NCI-H446 treated with DMSO at 0.1 percent for 48 hours (cell line): ENCODE measurements at regions not wholly inside any gene's neighbourhood (a gene's known extent, or its start where the extent isn't known, plus 50 kb on each side); places are given as distances from the start of the nearest gene placed in this dataset.
"Not testable (repeated sequence)": the region's sequence is repeated elsewhere in the genome, so short reads cannot be mapped to it uniquely, and the experiment has no call there.

Experiments used
- DNase-seq: peaks from one replicate; lab custom pipeline; 2025; lab: John Stamatoyannopoulos, UW

DNA sequence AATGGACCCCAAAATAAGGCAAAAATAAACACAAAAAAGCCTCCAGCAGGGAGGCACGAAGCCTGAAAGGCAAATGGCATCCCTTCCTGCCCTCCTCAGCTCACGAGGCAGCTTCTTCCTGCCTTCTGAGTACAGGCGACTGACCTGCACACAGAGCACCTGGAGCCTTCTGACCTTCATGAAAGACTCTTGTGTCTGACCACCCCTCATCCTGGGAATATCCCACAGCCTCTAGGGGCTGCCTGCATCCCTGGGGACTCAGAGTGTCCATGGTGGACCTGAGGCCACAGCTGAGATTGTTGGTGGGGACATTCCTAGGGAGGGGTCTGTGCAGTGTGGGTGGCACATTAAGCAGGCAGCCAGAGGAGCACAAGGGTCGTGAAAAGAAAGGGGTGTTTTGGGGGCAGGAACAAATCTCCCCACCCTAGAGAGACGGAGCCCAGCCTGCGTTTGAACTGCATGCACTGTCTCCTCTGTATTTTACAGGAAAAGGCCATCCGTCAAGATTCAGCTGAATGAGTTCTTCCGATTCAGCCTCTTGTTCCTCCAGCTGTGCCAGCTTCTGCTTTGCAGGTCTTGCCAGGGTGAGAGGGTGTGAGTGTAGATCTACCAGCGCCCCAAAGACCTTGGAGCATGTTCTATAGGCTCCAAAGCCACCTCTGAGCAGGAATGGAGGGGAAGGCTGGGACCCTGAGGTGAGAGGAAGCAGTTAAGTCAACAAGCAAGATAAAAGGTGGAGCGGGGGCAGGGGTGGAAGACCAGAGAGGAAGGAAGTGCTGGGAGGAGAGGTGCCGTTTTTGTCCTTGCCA, 80.4 kb upstream of the MEF2A start:
- no peak for DNase-seq

- DNase-seq, result no peak
Observed at GRCh38 chr15:99485992-99486370, 79.8 kb upstream of the MEF2A start.

- peak; percentile 71 for DNase-seq
Observed at GRCh38 chr15:99486371-99487336, 79.1 kb upstream of the MEF2A start.

DNA sequence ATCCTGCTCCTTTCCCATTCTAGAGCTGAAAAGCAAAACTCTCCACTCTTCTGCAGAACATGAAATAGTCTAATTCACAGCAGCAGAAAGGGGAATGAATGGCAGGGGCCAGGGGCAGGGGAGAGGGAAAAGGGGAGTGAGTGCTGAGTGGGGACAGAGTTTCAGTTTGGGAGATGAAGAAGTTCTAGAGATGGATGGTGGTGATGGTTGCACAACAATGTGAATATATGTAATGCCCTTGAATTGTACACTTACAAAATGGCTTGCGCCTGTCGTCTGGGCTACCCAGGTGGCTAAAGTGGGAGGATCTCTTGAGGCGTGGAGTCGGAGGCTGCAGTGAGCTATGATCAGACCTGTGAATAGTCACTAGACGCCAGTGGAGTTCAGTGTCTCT, 78.5 kb upstream of the MEF2A start:
- no peak for DNase-seq

- no peak for DNase-seq
Observed at GRCh38 chr15:99492275-99492674, 73.5 kb upstream of the MEF2A start.

- no peak for DNase-seq
Observed at GRCh38 chr15:99492716-99493115, 73.1 kb upstream of the MEF2A start.

GRCh38 chr15:99493461-99493860, 72.3 kb upstream of the MEF2A start:
- DNase-seq, result no peak

DNA sequence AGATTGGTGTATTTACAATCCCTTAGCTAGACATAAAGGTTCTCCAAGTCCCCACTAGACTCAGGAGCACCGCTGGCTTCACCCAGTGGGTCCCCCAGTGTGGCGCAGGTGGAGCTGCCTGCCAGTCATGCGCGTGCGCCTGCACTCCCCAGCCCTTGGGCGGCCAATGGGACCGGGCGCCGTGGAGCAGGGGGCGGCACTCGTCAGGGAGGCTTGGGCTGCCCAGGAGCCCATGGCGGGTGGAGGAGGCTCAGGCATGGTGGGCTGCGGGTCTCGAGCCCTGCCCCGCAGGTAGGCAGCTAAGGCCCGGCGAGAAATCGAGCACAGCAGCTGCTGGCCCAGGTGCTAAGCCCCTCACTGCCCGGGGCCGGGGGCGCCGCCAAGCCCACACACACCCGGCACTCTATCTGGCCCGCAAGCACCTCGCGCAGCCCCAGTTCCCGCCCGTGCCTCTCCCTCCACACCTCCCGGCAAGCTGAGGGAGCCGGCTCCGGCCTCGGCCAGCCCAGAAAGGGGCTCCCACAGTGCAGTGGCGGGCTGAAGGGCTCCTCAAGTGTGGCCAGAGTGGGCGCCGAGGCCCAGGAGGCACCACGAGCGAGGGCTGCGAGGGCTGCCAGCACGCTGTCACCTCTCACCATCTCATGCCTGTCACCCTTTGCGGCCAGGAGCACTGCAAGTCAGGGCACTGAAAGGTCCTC, 71.1 kb upstream of the MEF2A start:
- not testable (repeated sequence) for DNase-seq

DNA sequence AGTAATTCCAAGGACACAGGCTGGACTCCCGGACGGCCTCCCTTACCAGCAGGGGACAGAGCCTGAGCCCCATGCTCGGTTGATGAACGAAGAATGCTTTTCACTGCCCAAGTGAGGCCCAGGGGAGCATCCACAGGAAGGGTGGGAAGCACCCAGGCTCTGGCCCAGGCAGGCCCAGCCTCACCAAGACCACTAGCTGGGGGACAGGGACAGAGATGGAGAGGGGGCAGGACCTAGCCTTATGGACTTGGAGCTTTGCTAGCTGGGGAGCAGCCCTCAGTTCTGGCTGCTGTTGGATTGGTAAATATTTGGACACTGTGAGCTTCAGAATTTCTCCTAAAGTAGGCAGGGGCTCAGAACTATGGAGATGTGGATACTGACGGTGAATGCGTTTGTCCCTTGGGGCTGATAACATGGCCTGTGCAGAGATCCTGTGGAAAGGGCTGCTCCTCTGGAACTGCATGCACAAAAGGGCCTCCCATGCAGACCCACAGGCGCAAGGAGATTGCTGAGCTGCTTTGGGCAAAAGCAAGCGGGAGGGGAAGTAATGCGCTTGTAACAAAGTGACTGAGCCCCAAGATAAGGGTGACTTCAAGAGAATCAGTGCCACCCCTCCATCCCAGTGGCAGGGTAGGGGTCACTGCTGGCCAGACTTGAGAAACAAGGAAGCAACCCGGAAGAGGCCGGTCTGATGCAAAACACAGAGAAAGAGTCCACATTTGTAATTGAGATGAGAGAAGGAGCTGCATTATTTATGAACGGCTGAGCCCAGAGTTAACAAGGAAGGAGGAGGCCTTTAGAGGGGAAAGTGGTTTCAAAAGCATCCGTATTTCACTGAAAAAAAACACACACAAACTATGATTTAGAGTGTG, 70.1 kb upstream of the MEF2A start:
- DNase-seq, result no peak

- DNase-seq, result no peak
Observed at GRCh38 chr15:99496302-99496629, 69.5 kb upstream of the MEF2A start.

DNA sequence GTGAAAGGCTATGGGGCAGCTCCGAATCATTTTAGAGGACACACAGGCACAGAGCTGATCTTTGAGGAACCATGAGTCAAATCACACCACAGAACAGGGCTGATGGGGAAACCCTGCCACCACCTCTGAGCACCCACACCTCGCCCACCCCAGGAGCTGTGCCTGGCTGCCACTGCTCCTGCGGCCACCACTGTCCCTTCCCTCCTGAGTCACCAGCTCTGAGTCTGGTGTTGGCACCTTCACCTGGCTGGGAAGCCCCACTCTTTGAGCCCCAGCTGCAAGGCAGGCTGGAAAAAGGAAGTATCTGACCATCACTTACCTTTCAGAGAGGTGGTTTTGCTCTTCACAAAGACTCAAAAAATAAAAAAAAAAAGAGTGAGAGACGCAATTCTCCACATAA, 63.6 kb upstream of the MEF2A start:
- DNase-seq, result no peak

GRCh38 chr15:99502661-99503060, 63.1 kb upstream of the MEF2A start:
- no peak for DNase-seq

GRCh38 chr15:99503411-99503810, 62.4 kb upstream of the MEF2A start:
- DNase-seq, result no peak

DNA sequence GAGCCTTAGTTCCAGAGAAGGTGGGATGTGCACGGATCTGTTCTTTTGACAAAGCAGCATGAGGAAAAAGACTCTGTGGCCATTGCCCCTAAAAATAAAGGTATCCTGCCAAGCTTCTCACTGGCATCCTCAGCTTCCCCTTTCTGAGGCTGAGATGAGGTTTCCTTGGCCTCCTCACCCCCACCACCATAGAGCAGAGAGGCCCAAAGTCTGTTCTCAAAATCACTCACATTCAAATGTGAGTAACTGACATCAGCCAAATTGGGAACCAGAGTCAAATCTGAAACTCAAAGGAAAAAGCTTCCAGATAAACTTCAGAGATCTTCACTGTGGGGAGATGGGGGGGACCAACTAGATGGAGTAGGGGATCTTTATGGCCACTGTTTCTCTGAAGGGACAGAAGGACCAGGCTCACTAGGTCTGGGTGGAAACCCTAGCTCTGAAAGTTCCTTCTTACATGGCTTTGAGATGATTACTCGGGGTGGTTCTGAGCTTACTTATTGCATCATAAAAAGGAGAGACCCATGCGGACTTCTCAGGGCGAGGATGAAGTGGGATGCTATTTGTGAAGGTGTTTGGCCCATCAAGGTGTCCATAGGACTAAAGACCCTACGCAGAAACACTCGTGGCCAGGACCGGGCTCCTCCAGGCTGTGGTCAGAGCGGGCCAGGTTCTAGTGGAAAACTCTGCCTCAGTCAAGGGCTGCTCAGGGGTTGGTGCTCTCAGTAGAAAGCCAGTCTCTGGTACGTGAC, 61.5 kb upstream of the MEF2A start:
- no peak for DNase-seq

DNA sequence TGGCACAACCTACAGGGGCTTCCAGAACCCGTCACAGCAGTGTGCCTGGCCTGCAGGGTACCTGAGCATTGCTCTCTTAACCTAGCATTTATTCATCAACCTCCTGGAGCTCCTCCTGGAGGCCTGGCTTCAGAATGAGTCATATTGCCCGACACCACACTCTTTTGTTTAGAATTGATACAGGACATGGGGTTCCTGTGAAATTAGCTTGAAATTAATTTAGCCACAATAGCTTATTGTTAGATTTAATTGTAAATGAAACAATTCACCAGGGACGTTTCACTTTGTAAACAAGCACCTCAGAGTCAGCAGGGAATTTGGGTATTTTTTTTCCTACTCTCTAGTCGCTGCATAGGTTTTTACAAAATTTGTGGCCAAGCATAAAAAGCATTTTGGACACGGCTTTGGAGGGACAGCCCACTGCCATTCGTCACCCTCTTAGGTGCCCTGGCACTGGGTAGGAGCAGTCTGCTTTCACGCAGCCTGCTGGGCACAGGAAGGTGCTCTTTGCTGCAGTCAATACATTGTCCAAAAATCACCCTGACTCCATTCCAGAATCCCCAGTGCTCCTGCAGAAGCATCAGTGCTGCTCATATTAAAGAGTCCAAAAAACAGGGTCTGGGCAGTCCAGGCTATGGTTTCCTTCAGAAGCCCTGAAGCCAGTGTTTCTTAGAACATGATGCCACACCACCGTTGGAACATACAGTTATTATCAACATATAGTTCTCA, 60.8 kb upstream of the MEF2A start:
- DNase-seq, result no peak

DNA sequence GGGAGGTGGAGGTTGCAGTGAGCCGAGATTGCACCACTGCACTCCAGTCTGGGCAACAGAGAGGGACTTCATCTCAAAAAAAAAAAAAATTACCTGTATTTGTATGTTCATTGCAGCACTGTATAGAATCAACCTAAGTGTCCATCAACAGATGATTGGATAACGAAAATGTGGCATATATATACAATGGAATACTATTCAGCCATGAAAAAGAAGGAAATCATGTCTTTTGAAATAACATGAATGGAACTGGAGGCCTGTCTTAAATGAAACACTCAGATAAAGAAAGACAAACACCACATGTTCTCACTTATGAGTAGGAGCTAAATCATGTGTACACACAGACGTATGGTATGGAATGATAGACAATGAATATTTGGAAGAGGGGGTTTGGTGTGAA, 59.4 kb upstream of the MEF2A start:
- DNase-seq, result no peak

DNA sequence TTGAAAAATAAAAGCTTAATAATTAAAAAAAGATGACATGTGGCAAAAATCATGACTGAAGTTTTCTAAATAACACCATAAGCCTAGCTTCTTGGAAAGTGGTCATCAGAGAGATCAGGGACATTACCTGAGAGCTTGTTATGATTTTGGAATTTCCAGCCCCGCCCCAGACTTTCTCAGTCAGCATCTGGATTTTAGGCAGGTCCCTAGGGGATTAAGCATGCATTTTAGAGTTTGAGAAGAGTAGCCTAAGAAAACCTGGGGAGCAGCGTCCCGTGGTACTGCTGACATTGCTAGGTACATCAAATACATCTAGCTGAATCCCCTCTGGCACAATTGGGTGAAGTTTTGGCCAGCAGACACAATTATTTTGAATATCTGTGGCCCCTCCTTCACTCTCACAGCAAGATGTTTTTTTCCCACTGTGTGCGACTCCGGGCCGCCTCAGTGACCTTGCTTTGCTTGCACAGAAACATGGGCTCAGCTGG, 58.7 kb upstream of the MEF2A start:
- no peak for DNase-seq

DNA sequence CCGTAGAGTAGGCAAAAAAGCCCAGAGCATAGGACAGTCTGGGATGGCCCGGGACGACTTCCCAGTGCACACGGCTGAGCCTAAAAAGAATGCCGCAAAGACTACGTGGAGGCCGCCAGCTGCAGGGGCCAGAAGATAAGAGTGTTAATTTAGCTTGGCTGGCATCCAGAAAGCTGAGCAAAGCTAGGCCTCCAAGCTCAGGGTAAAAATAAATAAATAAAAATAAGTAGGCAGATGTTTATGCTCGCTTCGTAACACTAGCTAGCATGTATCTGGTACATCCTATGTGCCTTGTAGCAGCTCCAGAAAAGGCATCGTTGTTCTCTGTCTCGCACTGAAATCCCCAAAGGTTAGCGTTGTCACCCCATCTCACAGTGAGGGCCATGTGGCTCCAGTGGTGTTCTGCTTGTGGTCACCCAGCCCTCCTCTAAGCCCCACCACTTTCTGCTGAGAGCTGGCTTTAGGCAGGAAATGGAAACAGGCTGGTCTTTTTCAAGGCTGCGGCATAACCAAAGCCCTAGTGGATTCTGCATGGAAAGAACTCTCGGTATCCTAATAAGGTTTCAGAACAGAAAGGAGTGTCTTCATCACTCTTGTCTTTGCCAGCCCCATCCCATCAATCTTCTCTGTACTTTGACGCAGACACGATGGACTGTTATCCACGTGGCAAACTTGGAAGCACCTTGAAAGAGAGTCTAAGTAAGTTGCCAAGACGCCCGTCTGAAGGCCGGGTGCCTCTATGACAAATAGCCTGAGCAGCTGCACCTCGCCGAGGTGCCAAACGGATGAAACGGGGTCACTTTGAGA, 58.1 kb upstream of the MEF2A start:
- DNase-seq, result peak; percentile 14

GRCh38 chr15:99508311-99508645, 57.5 kb upstream of the MEF2A start:
- DNase-seq, result no peak
